GM19238 (cell line): ENCODE measurements at regions not wholly inside any gene's neighbourhood (a gene's known extent, or its start where the extent isn't known, plus 50 kb on each side); places are given as distances from the start of the nearest gene placed in this dataset.
"Not testable (repeated sequence)": the region's sequence is repeated elsewhere in the genome, so short reads cannot be mapped to it uniquely, and the experiment has no call there.

ENCODE experiments used
- DNase-seq: peaks from one replicate; pipeline ENCODE4 v3.0.0; 2011; ENCODE audit warnings: low spot score; ENCODE audit not compliant: insufficient read length

GRCh38 chr16:9622268-9622667 lies 530.8 kb downstream of the HAPSTR1 start:
- DNase-seq = no peak

GRCh38 chr16:9625122-9625521 lies 533.7 kb downstream of the HAPSTR1 start:
- DNase-seq = no peak

- no peak for DNase-seq
Measured at GRCh38 chr16:9627427-9627826, 536.0 kb downstream of the HAPSTR1 start.

GRCh38 chr16:9630119-9630518 lies 538.7 kb downstream of the HAPSTR1 start:
- no peak for DNase-seq

- DNase-seq = no peak
Measured at GRCh38 chr16:9630985-9631384, 539.5 kb downstream of the HAPSTR1 start.

- no peak for DNase-seq
Measured at GRCh38 chr16:9633844-9634243, 542.4 kb downstream of the HAPSTR1 start.

- not testable (repeated sequence) for DNase-seq
Measured at GRCh38 chr16:9635150-9635720, 543.8 kb downstream of the HAPSTR1 start.

GRCh38 chr16:9644258-9644657 lies 538.0 kb downstream of the GRIN2A start:
- no peak for DNase-seq

GRCh38 chr16:9645911-9646310 lies 536.3 kb downstream of the GRIN2A start:
- no peak for DNase-seq

GRCh38 chr16:9647981-9648701 lies 534.1 kb downstream of the GRIN2A start:
- DNase-seq = no peak

GRCh38 chr16:9650284-9650683 lies 531.9 kb downstream of the GRIN2A start:
- no peak for DNase-seq

GRCh38 chr16:9655051-9655450 lies 527.2 kb downstream of the GRIN2A start:
- no peak for DNase-seq

GRCh38 chr16:9657641-9658040 lies 524.6 kb downstream of the GRIN2A start:
- no peak for DNase-seq

GRCh38 chr16:9658164-9658563 lies 524.1 kb downstream of the GRIN2A start:
- no peak for DNase-seq

- no peak for DNase-seq
Measured at GRCh38 chr16:9658586-9658985, 523.6 kb downstream of the GRIN2A start.

- DNase-seq = no peak
Measured at GRCh38 chr16:9660898-9661297, 521.3 kb downstream of the GRIN2A start.

GRCh38 chr16:9661336-9662017 lies 520.8 kb downstream of the GRIN2A start:
- DNase-seq = no peak

GRCh38 chr16:9663588-9663987 lies 518.6 kb downstream of the GRIN2A start:
- no peak for DNase-seq

GRCh38 chr16:9665851-9666271 lies 516.4 kb downstream of the GRIN2A start:
- DNase-seq = no peak

GRCh38 chr16:9666834-9667480 lies 515.3 kb downstream of the GRIN2A start:
- DNase-seq = no peak

- DNase-seq = no peak
Measured at GRCh38 chr16:9670033-9670432, 512.2 kb downstream of the GRIN2A start.

GRCh38 chr16:9670616-9671015 lies 511.6 kb downstream of the GRIN2A start:
- not testable (repeated sequence) for DNase-seq
